HG03354 (cell line): ENCODE measurements at regions not wholly inside any gene's neighbourhood (a gene's known extent, or its start where the extent isn't known, plus 50 kb on each side); places are given as distances from the start of the nearest gene placed in this dataset.
"Not testable (repeated sequence)": the region's sequence is repeated elsewhere in the genome, so short reads cannot be mapped to it uniquely, and the experiment has no call there.

Source experiments
- ATAC-seq: cut with Tn5 transposase; IDR thresholded peaks from one replicate; pipeline ENCODE4 v1.9.1; 2021; ENCODE audit warnings: mild to moderate bottlenecking; ENCODE audit not compliant: unreplicated experiment, poor library complexity, severe bottlenecking

DNA sequence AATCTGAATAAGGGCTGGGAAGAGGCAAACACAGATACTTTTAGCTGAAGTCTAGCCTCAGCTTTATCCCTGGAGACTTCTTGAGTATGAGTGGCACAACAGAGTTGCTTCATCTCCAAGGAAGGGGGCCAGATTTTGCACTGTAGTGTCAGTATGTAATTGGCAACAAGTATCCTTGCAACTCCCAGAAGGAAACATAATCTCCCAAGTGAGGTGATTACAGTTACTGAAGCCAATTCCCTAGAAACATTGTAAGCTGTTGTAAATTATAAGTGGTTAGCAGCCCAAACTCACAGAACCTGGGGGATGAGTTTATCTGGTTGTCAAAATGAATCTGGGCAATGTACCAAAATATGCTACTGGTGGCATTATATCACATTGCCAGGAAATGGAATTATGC is 2065.7 kb upstream of the PCDH20 start:
- ATAC-seq: no peak

DNA sequence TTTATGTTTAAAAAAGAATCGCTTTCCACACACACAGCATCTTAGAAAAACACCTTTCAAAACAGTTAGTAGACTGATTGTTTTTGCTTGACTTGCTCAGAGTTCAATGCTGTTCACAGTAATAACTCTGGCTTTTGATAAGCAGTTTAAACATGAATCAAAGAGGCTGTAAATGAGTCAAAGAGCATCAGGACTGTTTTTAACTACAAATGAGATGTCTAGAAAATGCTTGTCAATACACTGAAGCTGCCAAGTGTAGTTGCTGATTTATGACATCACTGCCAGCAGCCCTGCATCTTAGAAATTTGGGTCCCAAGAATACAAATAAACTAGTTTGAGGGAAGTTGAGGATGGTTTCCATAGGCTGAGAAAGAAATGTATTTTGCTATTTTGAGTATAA is 2057.1 kb upstream of the PCDH20 start:
- no peak for ATAC-seq

DNA sequence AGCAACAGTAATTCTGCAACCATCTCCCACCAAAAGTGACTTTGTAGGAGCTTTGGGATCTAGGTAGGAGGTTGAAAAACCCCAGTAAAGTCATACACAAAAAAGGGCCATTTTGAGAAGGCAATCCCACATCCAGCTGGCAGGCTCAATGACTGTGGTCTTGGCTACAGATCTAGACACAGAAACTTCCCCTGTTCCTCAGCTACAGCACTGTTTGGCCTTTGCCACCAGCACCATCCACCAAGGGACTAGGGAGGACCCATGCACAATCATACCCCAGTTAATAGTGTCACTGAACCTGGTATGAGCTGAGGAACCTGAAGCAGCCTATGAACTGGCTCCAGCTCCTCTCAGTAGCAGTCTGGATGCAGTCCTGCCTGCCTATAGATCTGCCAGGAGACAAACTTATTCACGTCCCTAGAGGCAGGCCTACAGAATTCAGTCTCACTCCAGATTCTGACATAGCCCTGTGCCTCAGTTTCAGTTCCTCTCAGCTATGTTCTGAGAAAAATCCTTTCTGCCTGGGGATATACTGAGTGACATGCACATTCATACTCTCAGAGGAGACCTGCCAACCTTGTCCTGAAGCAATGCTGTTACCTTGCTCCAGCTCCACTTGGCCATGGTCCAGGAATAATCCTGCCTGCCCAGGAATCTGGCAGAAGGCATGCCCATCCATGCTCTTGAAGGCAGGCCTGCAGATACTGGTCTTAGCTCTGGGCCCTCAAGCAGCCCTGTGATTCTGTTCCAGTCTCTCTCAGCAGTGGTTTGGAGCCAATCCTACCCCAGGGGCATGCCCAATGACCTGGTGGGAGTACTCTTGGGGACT is 2048.3 kb upstream of the PCDH20 start:
- ATAC-seq: peak; percentile 66

DNA sequence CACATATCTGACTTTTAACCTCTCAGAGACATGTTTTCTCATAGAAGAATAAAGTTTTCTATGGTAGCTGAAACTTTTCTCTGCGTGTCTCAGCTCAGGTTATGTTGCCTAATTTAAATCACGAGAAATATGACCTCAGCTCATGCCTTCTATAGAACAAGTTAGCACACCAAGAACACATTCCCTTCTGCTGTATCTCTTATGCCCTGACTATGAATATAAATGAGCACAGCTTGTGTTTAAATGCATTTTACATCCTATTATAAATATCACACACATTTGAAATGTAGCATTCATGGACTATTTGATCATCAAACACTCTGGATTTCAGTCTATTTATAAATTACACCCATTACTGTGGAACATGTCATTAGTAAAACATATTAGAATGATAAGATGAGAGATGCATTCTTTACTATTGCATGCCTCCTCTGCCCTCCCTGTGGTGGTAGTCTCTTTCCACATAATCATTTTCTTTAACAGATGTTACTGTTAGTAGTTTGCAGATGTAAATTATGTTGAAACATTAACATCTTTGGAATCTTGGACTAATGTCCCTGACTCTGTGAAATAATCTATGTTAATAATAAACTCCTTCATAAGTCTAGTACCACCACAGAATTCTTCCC is 2044.9 kb upstream of the PCDH20 start:
- ATAC-seq: no peak

DNA sequence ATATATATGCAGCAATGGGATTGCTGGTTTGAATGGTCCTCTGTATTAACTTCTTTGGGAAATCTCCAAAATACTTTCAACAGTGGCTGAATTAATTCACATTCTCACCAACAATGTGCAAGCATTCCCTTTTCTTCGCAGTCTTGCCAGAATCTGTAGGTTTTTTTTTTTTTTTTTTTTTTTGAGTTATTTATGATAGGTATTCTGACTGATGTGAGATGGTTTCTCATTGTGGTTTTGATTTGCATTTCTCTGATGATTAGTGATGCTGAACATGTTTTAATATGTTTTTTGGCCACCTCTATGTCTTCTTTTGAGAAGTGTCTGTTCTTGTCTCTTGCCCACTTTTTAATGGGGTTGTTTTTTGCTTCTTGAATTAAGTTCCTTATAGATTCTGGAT is 2041.5 kb upstream of the PCDH20 start:
- ATAC-seq: no peak

DNA sequence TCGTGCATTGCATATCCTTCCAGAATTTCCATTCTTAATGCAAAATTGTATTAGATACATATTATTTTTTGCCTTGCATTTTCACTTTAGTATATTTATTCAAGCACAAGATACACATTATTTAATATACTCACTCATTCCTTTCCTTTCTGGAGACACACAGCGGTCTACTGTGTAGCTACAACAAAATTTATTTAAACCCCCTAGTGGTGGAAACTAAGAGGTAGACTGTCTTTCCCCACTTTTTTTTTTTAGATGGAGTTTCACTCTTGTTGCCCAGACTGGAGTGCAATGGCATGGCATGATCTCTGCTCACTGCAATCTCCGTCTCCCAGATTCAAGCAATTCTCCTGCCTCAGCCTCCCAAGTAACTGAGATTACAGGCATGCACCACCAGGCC is 2040.3 kb upstream of the PCDH20 start:
- ATAC-seq: no peak

DNA sequence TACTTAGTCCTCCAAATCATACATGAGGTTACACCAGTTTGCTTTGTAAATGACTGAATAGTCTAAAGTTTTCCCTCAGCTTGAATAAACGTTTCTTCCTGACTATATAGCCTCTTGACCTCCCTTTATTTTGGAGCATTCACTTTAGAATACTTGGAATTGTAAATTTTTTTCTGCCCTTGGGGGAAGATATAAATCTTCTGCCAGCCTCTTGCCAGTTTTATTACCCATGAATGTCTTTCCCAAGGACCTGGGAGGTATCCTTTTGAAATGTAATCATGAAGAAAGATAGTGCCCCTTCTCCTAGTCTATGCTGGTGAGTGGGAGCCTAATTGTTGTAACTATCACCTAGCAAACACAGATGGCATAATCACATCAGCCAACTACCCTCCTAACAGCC is 2033.9 kb upstream of the PCDH20 start:
- no peak for ATAC-seq

DNA sequence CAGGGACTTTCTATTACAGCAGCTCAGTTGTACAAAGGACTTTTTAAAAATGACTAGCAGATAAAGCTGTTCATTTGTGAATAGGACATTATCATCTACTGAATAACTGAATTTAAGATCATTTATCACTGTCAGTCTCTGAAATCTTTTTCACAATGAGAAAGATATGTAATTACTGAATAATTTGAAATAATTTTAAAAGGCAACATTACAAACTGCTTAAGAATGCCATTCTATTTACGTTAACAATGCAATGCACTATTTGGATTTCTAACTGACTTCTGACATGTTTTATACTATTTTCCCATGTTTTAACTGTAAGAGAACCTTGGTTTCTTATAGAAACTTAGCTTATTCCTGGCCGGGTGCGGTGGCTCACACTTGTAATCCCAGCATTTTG is 2033.0 kb upstream of the PCDH20 start:
- no peak for ATAC-seq

DNA sequence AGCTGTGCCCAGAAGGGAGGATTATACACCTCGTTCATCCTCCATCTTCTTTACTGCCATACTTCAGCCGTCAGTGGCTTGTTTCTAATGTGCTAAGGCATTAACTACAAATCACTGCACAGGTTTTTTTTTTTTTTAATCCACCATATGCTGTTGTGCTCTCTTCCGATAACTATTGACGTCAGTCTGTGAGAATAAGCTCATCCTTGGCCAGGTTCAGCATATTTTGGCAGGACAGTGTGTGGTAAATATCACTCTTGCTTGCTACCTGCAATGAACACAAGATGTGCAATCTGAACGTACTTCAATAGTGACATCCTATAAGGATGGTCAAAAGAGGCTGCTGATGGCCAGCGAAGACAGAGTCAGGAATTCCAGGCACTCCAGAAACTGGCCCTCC is 2030.7 kb upstream of the PCDH20 start:
- no peak for ATAC-seq

DNA sequence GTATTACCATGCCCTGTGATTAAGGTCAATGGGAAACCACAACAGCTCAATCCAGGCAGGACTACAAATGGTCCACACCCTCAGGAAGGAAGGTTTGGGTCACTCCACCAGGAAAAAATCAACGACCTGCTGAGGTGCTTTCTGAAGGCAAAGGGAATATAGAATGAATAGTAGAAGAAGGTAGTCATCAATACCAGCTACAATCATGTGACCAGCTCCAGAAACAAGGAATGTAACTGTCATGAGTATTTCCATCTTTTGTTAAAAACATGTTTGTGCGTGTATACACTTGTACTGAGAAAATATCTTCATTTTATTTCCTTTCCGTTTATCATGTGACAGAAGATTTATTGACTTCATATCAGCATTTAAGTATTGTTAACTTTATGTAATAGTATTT is 2028.6 kb upstream of the PCDH20 start:
- ATAC-seq: not testable (repeated sequence)

DNA sequence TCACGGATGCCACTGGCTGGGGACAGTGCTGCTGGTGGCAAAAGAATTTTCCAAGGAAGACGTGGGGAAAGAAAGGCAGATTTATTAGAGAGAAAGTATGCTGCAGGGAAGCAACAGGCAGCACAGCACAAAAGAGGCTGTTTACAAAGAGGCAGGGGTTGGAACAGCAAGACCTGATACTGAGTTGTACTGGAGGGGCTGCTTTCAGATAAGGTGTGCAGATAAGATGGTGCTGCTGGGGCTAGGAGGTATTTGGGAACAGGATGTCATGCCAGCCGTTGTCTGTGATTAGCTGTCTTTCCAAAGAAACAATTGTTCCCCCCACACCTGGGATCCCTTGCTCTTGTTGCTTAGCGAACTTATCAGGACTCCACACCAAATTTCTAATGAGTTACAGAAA is 2023.3 kb upstream of the PCDH20 start:
- ATAC-seq: no peak

DNA sequence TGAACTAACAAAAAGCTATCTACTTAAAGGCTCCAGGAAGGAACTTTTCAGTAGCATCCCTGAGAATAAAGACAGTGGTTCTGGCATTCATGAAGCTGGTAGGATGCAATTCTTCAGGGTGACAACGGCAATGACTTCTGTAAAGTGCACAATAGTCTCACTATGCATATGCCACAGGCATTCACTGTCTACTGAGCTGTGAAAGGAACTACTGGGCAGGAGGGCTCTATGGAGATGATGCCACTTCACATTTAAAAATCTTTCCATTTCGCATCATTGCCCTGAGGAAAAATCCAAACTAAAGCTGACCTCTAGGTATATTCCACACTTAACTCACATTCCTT is 2020.6 kb upstream of the PCDH20 start:
- no peak for ATAC-seq

DNA sequence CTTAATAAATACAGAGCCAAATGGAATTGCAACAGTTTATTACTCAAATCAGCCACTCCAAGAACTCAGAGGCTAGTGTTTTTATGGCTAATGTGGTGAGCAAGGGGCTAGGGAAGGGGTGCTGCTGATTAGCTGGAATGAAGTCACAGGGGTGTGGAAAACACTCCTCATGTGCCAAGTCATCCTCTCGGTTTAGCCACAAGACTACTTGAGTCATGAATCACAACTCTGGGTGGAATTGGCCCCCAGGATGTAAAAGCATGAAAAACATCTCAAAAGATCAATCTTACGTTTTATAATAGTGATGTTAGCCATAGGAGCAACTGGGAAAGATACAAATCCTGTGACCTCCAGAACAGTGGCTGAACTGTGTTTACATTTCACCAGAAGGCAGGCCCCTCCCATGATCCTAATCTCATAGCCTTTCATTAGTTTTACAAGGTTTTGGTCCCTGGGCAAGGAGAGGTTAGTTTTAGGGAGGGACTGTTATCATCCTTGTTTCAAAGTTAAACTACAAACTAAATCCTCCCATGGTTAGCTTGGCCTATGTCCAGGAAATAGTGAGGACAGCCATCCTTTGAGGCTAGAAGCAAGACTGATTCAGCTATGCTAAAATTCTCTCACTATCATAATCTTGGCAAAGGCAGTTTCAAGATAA is 2020.1 kb upstream of the PCDH20 start:
- ATAC-seq: no peak

DNA sequence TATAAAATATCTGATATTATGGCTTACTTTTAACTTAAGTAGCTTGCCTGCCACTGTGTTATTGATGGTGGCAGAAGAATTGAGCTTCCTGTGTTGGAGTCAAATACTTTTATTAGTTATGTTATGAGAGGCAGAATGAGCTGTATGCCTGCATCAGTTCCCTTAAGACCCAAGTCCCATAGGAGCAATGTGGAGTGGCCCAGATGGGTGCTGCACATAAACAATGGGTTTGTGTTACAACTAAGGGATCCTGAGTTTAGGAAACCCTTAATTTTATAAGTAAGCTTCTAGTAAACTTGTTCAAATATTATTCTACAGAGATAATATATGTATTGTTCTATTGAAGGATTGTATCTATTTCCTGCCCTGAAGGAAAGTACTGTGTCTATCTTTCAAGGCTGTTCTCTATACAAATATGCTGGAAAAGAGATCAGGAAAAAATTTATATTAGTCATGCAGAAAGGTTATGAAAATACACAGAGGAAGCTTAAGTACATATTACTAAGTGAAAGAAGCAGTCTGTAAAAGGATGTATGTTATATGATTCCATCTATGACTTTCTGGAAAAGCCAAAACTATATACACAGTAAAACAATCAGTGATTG is 2018.0 kb upstream of the PCDH20 start:
- ATAC-seq: no peak

DNA sequence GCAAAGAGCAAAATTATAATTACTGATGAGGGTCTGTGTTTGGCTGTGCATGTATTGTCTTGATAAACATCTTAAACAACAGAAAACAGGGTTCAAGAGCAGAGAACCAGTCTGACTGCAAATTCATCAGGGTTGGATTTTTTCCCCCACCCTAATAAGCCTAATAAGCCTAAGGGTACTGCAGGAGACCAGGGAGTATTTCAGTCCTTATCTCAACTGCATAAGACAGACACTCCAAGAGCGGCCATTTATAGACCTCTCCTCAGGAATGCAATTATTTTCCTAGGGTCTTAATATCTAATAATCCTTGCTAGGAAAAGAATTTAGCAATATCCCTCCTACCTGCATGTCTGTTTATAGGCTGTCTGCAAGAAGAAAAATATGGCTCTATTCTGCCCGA is 2011.5 kb upstream of the PCDH20 start:
- ATAC-seq: no peak

DNA sequence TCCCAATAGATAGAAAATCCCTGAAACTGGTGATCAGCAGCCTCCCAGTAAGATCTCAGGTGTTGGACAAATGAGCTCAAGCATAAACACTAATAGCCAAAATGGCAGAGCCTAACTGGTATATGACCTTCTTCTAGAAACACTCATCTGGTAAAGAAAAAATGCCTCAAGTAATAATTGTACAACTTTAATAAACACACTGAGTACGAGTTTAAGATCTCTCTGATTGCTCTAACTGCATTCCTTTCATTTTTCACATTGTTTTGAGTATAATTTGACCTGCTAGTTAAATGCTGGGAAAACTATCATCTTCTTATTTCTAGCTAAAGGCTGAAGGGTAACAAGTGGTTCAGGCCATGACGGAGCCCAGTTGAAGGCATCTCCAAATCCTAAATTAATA is 2009.5 kb upstream of the PCDH20 start:
- no peak for ATAC-seq

DNA sequence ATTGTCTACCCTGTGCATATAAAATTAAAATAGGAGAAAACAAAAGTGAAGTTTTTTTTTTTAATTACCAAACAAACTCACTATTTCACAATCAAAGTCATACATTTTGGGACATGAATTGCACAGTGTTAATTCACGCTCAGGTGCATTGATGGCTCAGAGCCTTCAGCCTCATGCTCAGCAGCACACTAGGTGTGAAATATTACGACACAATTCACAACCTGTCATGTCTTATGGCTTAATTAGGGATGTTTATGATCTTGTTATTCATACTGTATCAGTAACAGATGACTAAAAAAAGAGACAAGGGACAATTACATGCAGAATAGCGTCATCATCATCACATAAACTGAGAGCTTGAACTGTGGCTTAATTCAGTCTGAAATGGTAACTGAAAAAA is 2005.5 kb upstream of the PCDH20 start:
- no peak for ATAC-seq

DNA sequence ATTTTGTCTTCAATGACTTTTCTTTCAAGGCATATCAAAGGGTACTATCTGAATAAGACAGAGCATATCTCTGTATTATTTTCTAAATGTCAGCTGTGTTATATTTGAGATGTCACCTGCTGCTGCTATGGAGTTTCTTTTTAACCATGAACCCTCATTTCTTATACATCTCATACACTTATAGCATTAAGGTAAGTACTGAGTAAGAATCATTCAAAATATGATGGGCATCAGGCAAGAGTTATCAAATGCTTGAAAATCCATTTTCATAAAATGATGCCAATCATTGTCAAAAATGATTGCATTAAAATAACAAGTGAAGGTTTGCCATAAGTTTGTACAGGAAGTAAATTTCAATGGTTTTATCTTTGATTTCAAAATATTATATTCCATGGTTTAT is 2005.0 kb upstream of the PCDH20 start:
- no peak for ATAC-seq

DNA sequence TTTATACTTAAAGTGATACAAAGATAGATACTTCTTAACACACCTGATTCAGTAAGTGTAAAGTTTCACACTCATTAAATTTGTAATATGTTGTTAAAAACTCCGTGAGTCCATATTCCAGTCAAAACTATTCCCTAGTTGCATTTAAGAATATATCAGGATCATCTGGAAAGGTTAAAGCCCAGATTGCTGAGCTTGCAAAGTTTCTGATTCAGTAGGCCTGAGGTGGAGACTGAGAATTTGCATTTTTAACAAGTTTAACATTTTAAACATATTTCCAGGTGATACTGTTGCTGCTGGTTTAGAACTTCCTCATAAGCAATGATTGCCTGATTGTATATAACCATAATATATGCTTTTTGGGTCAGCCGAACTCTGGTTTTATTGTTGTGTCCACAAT is 1998.6 kb upstream of the PCDH20 start:
- no peak for ATAC-seq

DNA sequence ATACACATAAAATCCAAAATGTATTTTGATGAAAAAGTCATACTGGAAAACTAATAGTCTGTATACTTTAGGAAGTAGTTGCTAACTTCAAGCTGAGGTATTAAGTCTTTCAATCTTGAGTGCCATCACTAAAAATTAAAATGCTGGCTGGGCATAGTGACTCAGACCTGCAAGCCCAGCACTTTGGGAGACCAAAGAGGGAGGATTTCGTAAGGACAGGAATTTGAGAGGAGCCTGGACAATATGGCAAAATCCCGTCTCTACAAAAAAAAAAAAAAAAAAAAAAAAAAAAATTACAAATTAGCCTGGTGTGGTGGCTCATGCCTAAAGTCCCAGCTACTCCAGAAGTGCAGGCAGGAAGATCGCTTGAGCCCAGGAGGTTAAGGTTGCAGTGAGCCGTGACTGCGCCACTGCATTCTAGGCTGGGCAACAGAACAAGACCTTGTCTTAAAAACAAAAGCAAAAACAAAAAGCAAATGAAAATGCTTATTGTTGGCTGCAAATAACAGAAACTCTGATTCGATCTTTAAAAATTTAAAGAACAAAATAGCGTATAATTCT is 1994.2 kb upstream of the PCDH20 start:
- no peak for ATAC-seq
